Sciatic nerve (tissue), 2 donors: ENCODE measurements at regions not wholly inside any gene's neighbourhood (a gene's known extent, or its start where the extent isn't known, plus 50 kb on each side); places are given as distances from the start of the nearest gene placed in this dataset.

Source experiments
- ATAC-seq: fragments of 200-7000 bp; cut with Tn5 transposase; one replicate; pipeline ENCODE4 v1.9.1; 2020; ENCODE audit warnings: mild to moderate bottlenecking, moderate library complexity
- DNase-seq: peaks from one replicate; pipeline ENCODE4 v3.0.0-alpha.2; 2020; ENCODE audit warnings: low spot score
- intact Hi-C: fragments of 100-400 bp; cut with DNase I; formaldehyde crosslinking; loops from one replicate; pipeline ENCODE4 v1.14.2; 2022
- donor health status: DM: no; HTN: no; CAD: no.
- donor health status: DM: no; HTN: no; CAD: no.

DNA sequence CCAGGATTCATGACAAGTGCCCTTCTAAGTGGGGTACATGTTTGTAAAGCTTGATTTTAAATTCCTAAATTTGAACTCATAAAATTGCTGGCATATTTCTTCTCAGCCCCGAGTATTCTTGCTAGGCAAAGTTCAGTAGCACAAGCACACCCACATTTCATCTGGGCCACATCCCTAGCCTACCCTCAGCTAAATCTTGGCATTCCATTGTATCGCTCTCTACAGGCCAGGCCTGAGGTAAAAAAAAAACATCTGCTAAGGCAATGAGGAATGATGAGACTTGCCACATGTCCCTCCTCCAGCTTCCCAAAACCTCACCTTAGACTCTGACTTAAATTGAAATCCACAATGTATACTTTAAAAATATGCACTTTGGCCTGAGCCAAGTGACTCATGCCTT lies 51.4 kb upstream of the VCX3B start:
- no peak for DNase-seq
- ATAC-seq: no peak
- intact Hi-C loops: no loop called here
